ENCODE measurements at regions not wholly inside any gene's neighbourhood (a gene's known extent, or its start where the extent isn't known, plus 50 kb on each side); places are given as distances from the start of the nearest gene placed in this dataset.

GRCh38 chr7:22555476-22555875, 55.5 kb upstream of the STEAP1B start:
- no peak for DNase-seq
- Histone ChIP-seq H3F3A (ENCODE audit: insufficient read depth, low read depth) (peaks cover 3% of the 10 kb centered on the region), H3K27ac (no peak overlapping the region), H3K79me2 (ENCODE audit: low read depth) (no peaks in the 10 kb centered on the region), H3K4me3 (no peak overlapping the region), H3K9me3 (ENCODE audit: insufficient read depth, low read depth) (no peaks in the 10 kb centered on the region), H3K9me2 (ENCODE audit: insufficient read depth) (no peaks in the 10 kb centered on the region), H4K20me1 (ENCODE audit: insufficient read depth) (no peaks in the 10 kb centered on the region), H2AFZ (no peak overlapping the region), H3K4me1 (replicated peaks; ENCODE audit: insufficient read depth) (peaks cover 6% of the 10 kb centered on the region), H3K4me2 (no peak overlapping the region), H3K36me3 (ENCODE audit: low read depth) (no peaks in the 10 kb centered on the region), H3K27me3 (ENCODE audit: insufficient read depth, low read depth) (no peaks in the 10 kb centered on the region)
- intact Hi-C loops (cut with micrococcal nuclease; ENCODE audit: unreplicated experiment) = loop anchor here (10.0 kb wide), 1 partner anchor 989 kb away; no protein-coding TSS in a partner anchor
- no TSS peak for BruUV-seq (replicated peaks)
- CTCF ChIA-PET = no interaction called here
- POLR2A ChIA-PET (ENCODE audit: unreplicated experiment) = no interaction called here
- TF ChIP-seq, protein P1, sequence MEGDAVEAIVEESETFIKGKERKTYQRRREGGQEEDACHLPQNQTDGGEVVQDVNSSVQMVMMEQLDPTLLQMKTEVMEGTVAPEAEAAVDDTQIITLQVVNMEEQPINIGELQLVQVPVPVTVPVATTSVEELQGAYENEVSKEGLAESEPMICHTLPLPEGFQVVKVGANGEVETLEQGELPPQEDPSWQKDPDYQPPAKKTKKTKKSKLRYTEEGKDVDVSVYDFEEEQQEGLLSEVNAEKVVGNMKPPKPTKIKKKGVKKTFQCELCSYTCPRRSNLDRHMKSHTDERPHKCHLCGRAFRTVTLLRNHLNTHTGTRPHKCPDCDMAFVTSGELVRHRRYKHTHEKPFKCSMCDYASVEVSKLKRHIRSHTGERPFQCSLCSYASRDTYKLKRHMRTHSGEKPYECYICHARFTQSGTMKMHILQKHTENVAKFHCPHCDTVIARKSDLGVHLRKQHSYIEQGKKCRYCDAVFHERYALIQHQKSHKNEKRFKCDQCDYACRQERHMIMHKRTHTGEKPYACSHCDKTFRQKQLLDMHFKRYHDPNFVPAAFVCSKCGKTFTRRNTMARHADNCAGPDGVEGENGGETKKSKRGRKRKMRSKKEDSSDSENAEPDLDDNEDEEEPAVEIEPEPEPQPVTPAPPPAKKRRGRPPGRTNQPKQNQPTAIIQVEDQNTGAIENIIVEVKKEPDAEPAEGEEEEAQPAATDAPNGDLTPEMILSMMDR (conservative IDR thresholded peaks at IDR 0.05) = no peak
- TF ChIP-seq EZH2 (IDR thresholded peaks at IDR 0.05; ENCODE audit: low read depth) = no peak

- Histone ChIP-seq H3K4me2 (no peak overlapping the region), H3K27me3 (ENCODE audit: insufficient read depth, low read depth) (no peaks in the 10 kb centered on the region), H3K9me2 (ENCODE audit: insufficient read depth) (no peaks in the 10 kb centered on the region), H3K9me3 (ENCODE audit: insufficient read depth, low read depth) (no peaks in the 10 kb centered on the region), H3K36me3 (ENCODE audit: low read depth) (no peaks in the 10 kb centered on the region), H3K4me1 (replicated peaks; ENCODE audit: insufficient read depth) (no peaks in the 10 kb centered on the region), H3K27ac (no peak overlapping the region), H3F3A (ENCODE audit: insufficient read depth, low read depth) (no peaks in the 10 kb centered on the region), H4K20me1 (ENCODE audit: insufficient read depth) (no peaks in the 10 kb centered on the region), H2AFZ (no peak overlapping the region), H3K4me3 (no peak overlapping the region), H3K79me2 (ENCODE audit: low read depth) (no peaks in the 10 kb centered on the region)
- ChIA-PET CTCF (no interaction called here), POLR2A (ENCODE audit: unreplicated experiment) (no interaction called here)
- BruUV-seq (replicated peaks) = no TSS peak
- TF ChIP-seq, protein P1 (conservative IDR thresholded peaks at IDR 0.05) = no peak
- TF ChIP-seq EZH2 (IDR thresholded peaks at IDR 0.05; ENCODE audit: low read depth) = no peak
- intact Hi-C loops (cut with micrococcal nuclease; ENCODE audit: unreplicated experiment) = loop anchor here (10.0 kb wide), 1 partner anchor 991 kb away; no protein-coding TSS in a partner anchor
- no peak for DNase-seq
Observed at GRCh38 chr7:22554184-22554583, 54.2 kb upstream of the STEAP1B start.

- Histone ChIP-seq H3K27me3 (ENCODE audit: insufficient read depth, low read depth) (no peaks in the 10 kb centered on the region), H3K4me3 (no peak overlapping the region), H3F3A (ENCODE audit: insufficient read depth, low read depth) (no peaks in the 10 kb centered on the region; the same call in 1 of the 2 replicates), H3K27ac (no peak overlapping the region), H3K79me2 (ENCODE audit: low read depth) (no peaks in the 10 kb centered on the region), H4K20me1 (ENCODE audit: insufficient read depth) (no peaks in the 10 kb centered on the region), H3K9me3 (ENCODE audit: insufficient read depth, low read depth) (no peaks in the 10 kb centered on the region), H3K4me2 (no peak overlapping the region), H2AFZ (no peak overlapping the region), H3K4me1 (replicated peaks; ENCODE audit: insufficient read depth) (no peaks in the 10 kb centered on the region), H3K9me2 (ENCODE audit: insufficient read depth) (no peaks in the 10 kb centered on the region), H3K36me3 (ENCODE audit: low read depth) (no peaks in the 10 kb centered on the region)
- POLR2A ChIA-PET (ENCODE audit: unreplicated experiment) = no interaction called here
- DNase-seq = no peak
- CTCF ChIA-PET = no interaction called here
- intact Hi-C loops (cut with micrococcal nuclease; ENCODE audit: unreplicated experiment) = loop anchor here (10.0 kb wide), 1 partner anchor 993 kb away; no protein-coding TSS in a partner anchor
- no TSS peak for BruUV-seq (replicated peaks)
- TF ChIP-seq EZH2 (IDR thresholded peaks at IDR 0.05; ENCODE audit: low read depth) = no peak
- TF ChIP-seq, protein P1 (conservative IDR thresholded peaks at IDR 0.05) = no peak
Observed at GRCh38 chr7:22551768-22552513, 52.0 kb upstream of the STEAP1B start.
